ENCODE measurements at regions not wholly inside any gene's neighbourhood (a gene's known extent, or its start where the extent isn't known, plus 50 kb on each side); places are given as distances from the start of the nearest gene placed in this dataset.
A peak's percentile ranks its signal among the peaks of the same experiment; 100 is the strongest.

- intact Hi-C loops (cut with micrococcal nuclease), result no loop called here
- Histone ChIP-seq H3K79me2 (ENCODE audit: control insufficient read depth, insufficient read depth, low read length) (no peaks in the 10 kb centered on the region), H4K20me1 (replicated peaks; ENCODE audit: control insufficient read depth, insufficient read depth, low read length) (no peaks in the 10 kb centered on the region), H3K4me2 (ENCODE audit: insufficient read depth, low read length) (no peak overlapping the region), H3K9me1 (ENCODE audit: control insufficient read depth, insufficient read depth, low read length) (no peaks in the 10 kb centered on the region), H3K36me3 (ENCODE audit: control insufficient read depth, insufficient read depth, low read length) (no peaks in the 10 kb centered on the region), H2AFZ (ENCODE audit: low read depth, low read length) (no peak overlapping the region), H3K27ac (ENCODE audit: extremely low read depth, low read depth, low read length) (no peak overlapping the region), H3K9me3 (replicated peaks; ENCODE audit: control insufficient read depth, insufficient read depth, low read depth, low read length) (no peaks in the 10 kb centered on the region; the same call in 1 of the 2 replicates), H3K27me3 (ENCODE audit: control insufficient read depth in 2 of 2, insufficient read depth in 2 of 2, low read length in 2 of 2) (no peaks in the 10 kb centered on the region), H3K4me1 (replicated peaks in 1 of 2; ENCODE audit: control insufficient read depth in 2 of 2, insufficient read depth in 2 of 2, low read length in 2 of 2) (no peaks in the 10 kb centered on the region), H3K4me3 (no peak overlapping the region), H3K9ac (ENCODE audit: insufficient read depth in 1 of 2, low read depth in 2 of 2, low read length in 2 of 2) (no peak overlapping the region)
- no peak for ATAC-seq
- TF ChIP-seq POLR2A (conservative IDR thresholded peaks at IDR 0.05) (no peak), LARP7 (IDR thresholded peaks at IDR 0.05) (no peak), TFE3 (CRISPR knock-in tag; IDR thresholded peaks at IDR 0.05) (peak; percentile 35), HCFC1 (IDR thresholded peaks at IDR 0.05; ENCODE audit: low read depth, low read length) (no peak), ZFP36 (IDR thresholded peaks at IDR 0.05; ENCODE audit: low read depth, low read length, partially characterized antibody) (no peak)
- TF ChIP-seq, protein P1, sequence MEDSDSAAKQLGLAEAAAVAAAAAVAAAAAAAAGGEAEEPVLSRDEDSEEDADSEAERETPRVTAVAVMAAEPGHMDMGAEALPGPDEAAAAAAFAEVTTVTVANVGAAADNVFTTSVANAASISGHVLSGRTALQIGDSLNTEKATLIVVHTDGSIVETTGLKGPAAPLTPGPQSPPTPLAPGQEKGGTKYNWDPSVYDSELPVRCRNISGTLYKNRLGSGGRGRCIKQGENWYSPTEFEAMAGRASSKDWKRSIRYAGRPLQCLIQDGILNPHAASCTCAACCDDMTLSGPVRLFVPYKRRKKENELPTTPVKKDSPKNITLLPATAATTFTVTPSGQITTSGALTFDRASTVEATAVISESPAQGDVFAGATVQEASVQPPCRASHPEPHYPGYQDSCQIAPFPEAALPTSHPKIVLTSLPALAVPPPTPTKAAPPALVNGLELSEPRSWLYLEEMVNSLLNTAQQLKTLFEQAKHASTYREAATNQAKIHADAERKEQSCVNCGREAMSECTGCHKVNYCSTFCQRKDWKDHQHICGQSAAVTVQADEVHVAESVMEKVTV (CRISPR knock-in tag; IDR thresholded peaks at IDR 0.05), result no peak
- TF ChIP-seq, protein P2, sequence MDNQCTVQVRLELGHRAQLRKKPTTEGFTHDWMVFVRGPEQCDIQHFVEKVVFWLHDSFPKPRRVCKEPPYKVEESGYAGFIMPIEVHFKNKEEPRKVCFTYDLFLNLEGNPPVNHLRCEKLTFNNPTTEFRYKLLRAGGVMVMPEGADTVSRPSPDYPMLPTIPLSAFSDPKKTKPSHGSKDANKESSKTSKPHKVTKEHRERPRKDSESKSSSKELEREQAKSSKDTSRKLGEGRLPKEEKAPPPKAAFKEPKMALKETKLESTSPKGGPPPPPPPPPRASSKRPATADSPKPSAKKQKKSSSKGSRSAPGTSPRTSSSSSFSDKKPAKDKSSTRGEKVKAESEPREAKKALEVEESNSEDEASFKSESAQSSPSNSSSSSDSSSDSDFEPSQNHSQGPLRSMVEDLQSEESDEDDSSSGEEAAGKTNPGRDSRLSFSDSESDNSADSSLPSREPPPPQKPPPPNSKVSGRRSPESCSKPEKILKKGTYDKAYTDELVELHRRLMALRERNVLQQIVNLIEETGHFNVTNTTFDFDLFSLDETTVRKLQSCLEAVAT (IDR thresholded peaks at IDR 0.05), result no peak
- no peak for FAIRE-seq
- no peak for DNase-seq (ENCODE audit: extremely low read depth in 1 of 4, low spot score in 3 of 4)
- WGBS (ENCODE audit: insufficient coverage, low coverage, missing lambda C conversion rate), result under 1% methylated on average over 9 of the region's 9 CpGs
- POLR2A ChIA-PET, result no interaction called here
- in situ Hi-C loops (cut with MboI), result no loop called here
- no TSS peak for BruUV-seq (replicated peaks)
- CTCF ChIA-PET (ENCODE audit: low intra/inter-chr PET ratio), result no interaction called here
Observed at GRCh38 chr2:149994057-149994728, 406.6 kb upstream of the MMADHC start.

All from K562 (cell line).